Liver (tissue), 8 donors: ENCODE measurements at regions not wholly inside any gene's neighbourhood (a gene's known extent, or its start where the extent isn't known, plus 50 kb on each side); places are given as distances from the start of the nearest gene placed in this dataset.

Source experiments
- DNase-seq: peaks from one replicate; pipeline ENCODE4 v3.0.0-alpha.2; 2017; ENCODE audit warnings: low spot score
- H3K27ac ChIP-seq, 2 donors: one replicate each; pipeline ENCODE4 v1.7.0; 2013; ENCODE audit warnings: inconsistent platforms in 2 of 2, low read length in 2 of 2, control low read depth in 1 of 2, low read depth in 1 of 2, mild to moderate bottlenecking in 1 of 2
- H3K27me3 ChIP-seq, 4 donors: one replicate each; pipeline versions ENCODE4 v1.6.1 to v1.7.0; 2013; ENCODE audit warnings: low read length in 3 of 4, inconsistent platforms in 1 of 4, mild to moderate bottlenecking in 1 of 4, moderate library complexity in 1 of 4; ENCODE audit not compliant: control insufficient read depth in 4 of 4, insufficient read depth in 4 of 4
- H3K36me3 ChIP-seq, 4 donors: one replicate each; pipeline versions ENCODE4 v1.6.1 to v1.7.0; 2013; ENCODE audit warnings: low read length in 3 of 4, mild to moderate bottlenecking in 3 of 4, low read depth in 1 of 4, moderate library complexity in 1 of 4; ENCODE audit not compliant: control insufficient read depth in 4 of 4, insufficient read depth in 3 of 4
- H3K4me1 ChIP-seq, 4 donors: one replicate each; pipeline versions ENCODE4 v1.6.1 to v1.7.0; 2013; ENCODE audit warnings: low read length in 3 of 4, mild to moderate bottlenecking in 3 of 4, moderate library complexity in 1 of 4; ENCODE audit not compliant: control insufficient read depth in 4 of 4, insufficient read depth in 4 of 4
- H3K4me3 ChIP-seq, 3 donors: one replicate each; pipeline versions ENCODE4 v1.6.1 to v1.7.0; 2013; ENCODE audit warnings: low read length in 3 of 3, control low read depth in 1 of 3, low read depth in 1 of 3, mild to moderate bottlenecking in 1 of 3
- H3K9ac ChIP-seq, 2 donors: one replicate each; pipeline ENCODE4 v1.7.0; 2013; ENCODE audit warnings: low read length in 2 of 2, mild to moderate bottlenecking in 2 of 2, moderate library complexity in 2 of 2, control low read depth in 1 of 2, low read depth in 1 of 2
- H3K9me3 ChIP-seq, 4 donors: one replicate each; pipeline versions ENCODE4 v1.6.1 to v1.7.0; 2013; ENCODE audit warnings: low read length in 3 of 4; ENCODE audit not compliant: control insufficient read depth in 4 of 4
- CTCF ChIP-seq: fragments of 150-350 bp; IDR thresholded peaks from 2 replicates; pipeline ENCODE4 v1.5.1; 2017; ENCODE audit warnings: improper control_type of control experiment, low read depth, low read length; ENCODE audit not compliant: missing input control
- EGR1 ChIP-seq, 2 donors: IDR thresholded peaks; 2 replicates each; pipeline ENCODE4 v1.6.1; 2016 to 2018; ENCODE audit warnings: antibody characterized with exemption in 2 of 2, low read depth in 2 of 2
- FOXA1 ChIP-seq: IDR thresholded peaks from 2 replicates; pipeline ENCODE4 v1.6.1; 2016; ENCODE audit warnings: antibody characterized with exemption
- FOXA2 ChIP-seq: IDR thresholded peaks from 2 replicates; pipeline ENCODE4 v1.6.1; 2016; ENCODE audit warnings: antibody characterized with exemption
- GABPA ChIP-seq, 2 donors: IDR thresholded peaks in 1 of 2; conservative IDR thresholded peaks in 1 of 2; 2 replicates each; pipeline ENCODE4 v1.6.1; 2016; ENCODE audit warnings: antibody characterized with exemption in 2 of 2, mild to moderate bottlenecking in 1 of 2, moderate library complexity in 1 of 2
- HNF4A ChIP-seq, 2 donors: conservative IDR thresholded peaks; 2 replicates each; pipeline ENCODE4 v1.6.1; 2016; ENCODE audit warnings: antibody characterized with exemption in 2 of 2, mild to moderate bottlenecking in 2 of 2
- HNF4G ChIP-seq: IDR thresholded peaks from 2 replicates; pipeline ENCODE4 v1.6.1; 2016; ENCODE audit warnings: antibody characterized with exemption
- MAX ChIP-seq: IDR thresholded peaks from 2 replicates; pipeline ENCODE4 v1.6.1; 2016; ENCODE audit warnings: antibody characterized with exemption
- RAD21 ChIP-seq, 2 donors: IDR thresholded peaks; 2 replicates each; pipeline ENCODE4 v1.6.1; 2016; ENCODE audit warnings: antibody characterized with exemption in 2 of 2, mild to moderate bottlenecking in 2 of 2
- RXRA ChIP-seq, 2 donors: IDR thresholded peaks; 2 replicates each; pipeline ENCODE4 v1.6.1; 2017 to 2018; ENCODE audit warnings: antibody characterized with exemption in 2 of 2, mild to moderate bottlenecking in 1 of 2
- SP1 ChIP-seq: IDR thresholded peaks from 2 replicates; pipeline ENCODE4 v1.6.1; 2018; ENCODE audit warnings: antibody characterized with exemption, mild to moderate bottlenecking
- TAF1 ChIP-seq: conservative IDR thresholded peaks from 2 replicates; pipeline ENCODE4 v1.6.1; 2016; ENCODE audit warnings: antibody characterized with exemption, mild to moderate bottlenecking
- WGBS: extraction: QIAGEN DNeasy Blood & Tissue Kit; methylation state at CpG from one replicate; pipeline ENCODE4 v1.1.7; 2013; 5-methylcytosine and 5-hydroxymethylcytosine counted together
- TF ChIP-seq, protein P1 (sequence below): IDR thresholded peaks from 2 replicates; pipeline ENCODE4 v1.6.1; 2016; ENCODE audit warnings: antibody characterized with exemption, mild to moderate bottlenecking
- TF ChIP-seq, protein P2 (sequence below): IDR thresholded peaks from 2 replicates; pipeline ENCODE4 v1.6.1; 2016; ENCODE audit warnings: antibody characterized with exemption
- donor health status: healthy.
- donor health status: healthy.
- donor health status: healthy.
- donor health status: healthy.
- donor health status: healthy.

GRCh38 chr3:162130582-162130981 is 634.0 kb downstream of the OTOL1 start:
- Histone ChIP-seq H3K4me1 (no peaks in the 10 kb centered on the region), H3K27ac (no peak overlapping the region), H3K9me3 (no peaks in the 10 kb centered on the region), H3K9ac (no peak overlapping the region), H3K36me3 (no peaks in the 10 kb centered on the region), H3K4me3 (no peak overlapping the region), H3K27me3 (no peaks in the 10 kb centered on the region)
- TF ChIP-seq TAF1 (no peak), HNF4G (no peak)
- TF ChIP-seq, protein P1, sequence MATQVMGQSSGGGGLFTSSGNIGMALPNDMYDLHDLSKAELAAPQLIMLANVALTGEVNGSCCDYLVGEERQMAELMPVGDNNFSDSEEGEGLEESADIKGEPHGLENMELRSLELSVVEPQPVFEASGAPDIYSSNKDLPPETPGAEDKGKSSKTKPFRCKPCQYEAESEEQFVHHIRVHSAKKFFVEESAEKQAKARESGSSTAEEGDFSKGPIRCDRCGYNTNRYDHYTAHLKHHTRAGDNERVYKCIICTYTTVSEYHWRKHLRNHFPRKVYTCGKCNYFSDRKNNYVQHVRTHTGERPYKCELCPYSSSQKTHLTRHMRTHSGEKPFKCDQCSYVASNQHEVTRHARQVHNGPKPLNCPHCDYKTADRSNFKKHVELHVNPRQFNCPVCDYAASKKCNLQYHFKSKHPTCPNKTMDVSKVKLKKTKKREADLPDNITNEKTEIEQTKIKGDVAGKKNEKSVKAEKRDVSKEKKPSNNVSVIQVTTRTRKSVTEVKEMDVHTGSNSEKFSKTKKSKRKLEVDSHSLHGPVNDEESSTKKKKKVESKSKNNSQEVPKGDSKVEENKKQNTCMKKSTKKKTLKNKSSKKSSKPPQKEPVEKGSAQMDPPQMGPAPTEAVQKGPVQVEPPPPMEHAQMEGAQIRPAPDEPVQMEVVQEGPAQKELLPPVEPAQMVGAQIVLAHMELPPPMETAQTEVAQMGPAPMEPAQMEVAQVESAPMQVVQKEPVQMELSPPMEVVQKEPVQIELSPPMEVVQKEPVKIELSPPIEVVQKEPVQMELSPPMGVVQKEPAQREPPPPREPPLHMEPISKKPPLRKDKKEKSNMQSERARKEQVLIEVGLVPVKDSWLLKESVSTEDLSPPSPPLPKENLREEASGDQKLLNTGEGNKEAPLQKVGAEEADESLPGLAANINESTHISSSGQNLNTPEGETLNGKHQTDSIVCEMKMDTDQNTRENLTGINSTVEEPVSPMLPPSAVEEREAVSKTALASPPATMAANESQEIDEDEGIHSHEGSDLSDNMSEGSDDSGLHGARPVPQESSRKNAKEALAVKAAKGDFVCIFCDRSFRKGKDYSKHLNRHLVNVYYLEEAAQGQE = no peak
- WGBS = 86% methylated on average over 3 of the region's 3 CpGs
- DNase-seq = no peak

DNA sequence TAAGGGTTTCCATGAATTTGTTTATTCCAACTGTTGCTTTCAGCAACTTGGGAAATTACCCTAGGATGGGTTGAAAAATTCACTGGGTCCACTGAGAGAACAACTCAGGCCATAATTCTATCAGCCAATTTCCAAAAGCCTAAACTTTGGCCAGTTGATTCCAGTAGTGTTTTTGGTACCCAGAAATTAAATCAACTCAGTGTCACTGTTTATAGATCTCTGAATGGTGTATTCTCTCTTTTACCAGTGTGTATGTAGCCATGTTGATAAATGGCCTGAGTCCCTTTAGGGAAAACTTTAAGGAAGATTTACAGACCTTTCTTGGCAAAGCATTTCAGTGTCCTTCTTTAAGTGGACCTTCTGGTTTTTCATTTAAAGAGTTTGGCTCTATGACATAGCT is 636.4 kb downstream of the OTOL1 start:
- Histone ChIP-seq H3K36me3 (no peaks in the 10 kb centered on the region), H3K9me3 (no peaks in the 10 kb centered on the region), H3K4me1 (no peaks in the 10 kb centered on the region), H3K27me3 (no peaks in the 10 kb centered on the region), H3K9ac (no peak overlapping the region), H3K27ac (no peak overlapping the region), H3K4me3 (no peak overlapping the region)
- TF ChIP-seq MAX (no peak), SP1 (no peak), FOXA1 (no peak), GABPA (IDR thresholded peaks at IDR 0.05 in 1 of 2, conservative IDR thresholded peaks at IDR 0.05 in 1 of 2) (no peak), EGR1 (IDR thresholded peaks at IDR 0.05; ENCODE audit: low read depth in 2 of 2) (no peak), CTCF (no peak), RAD21 (IDR thresholded peaks at IDR 0.05) (no peak), HNF4G (no peak), FOXA2 (no peak), HNF4A (conservative IDR thresholded peaks at IDR 0.05) (no peak), RXRA (IDR thresholded peaks at IDR 0.05) (no peak)
- TF ChIP-seq, protein P1 = no peak
- TF ChIP-seq, protein P2, sequence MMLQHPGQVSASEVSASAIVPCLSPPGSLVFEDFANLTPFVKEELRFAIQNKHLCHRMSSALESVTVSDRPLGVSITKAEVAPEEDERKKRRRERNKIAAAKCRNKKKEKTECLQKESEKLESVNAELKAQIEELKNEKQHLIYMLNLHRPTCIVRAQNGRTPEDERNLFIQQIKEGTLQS = no peak
- no peak for DNase-seq
